BE2C (cell line): ENCODE measurements at regions not wholly inside any gene's neighbourhood (a gene's known extent, or its start where the extent isn't known, plus 50 kb on each side); places are given as distances from the start of the nearest gene placed in this dataset.

Experiments
- DNase-seq: peaks from one replicate; pipeline ENCODE4 v3.0.0-alpha.2; 2020
- H3K27me3 ChIP-seq: fragments of 250-450 bp; sonication (Bioruptor Pico); 2 replicates; pipeline ENCODE4 v1.5.1; 2020; ENCODE audit warnings: mild to moderate bottlenecking
- H3K36me3 ChIP-seq: fragments of 250-450 bp; sonication (Bioruptor Pico); 2 replicates; pipeline ENCODE4 v1.5.1; 2020; ENCODE audit warnings: mild to moderate bottlenecking
- H3K4me1 ChIP-seq: fragments of 250-450 bp; sonication (Bioruptor Pico); 2 replicates; pipeline ENCODE4 v1.5.1; 2020
- H3K4me3 ChIP-seq: 2 replicates; pipeline ENCODE4 v1.5.1; 2011; ENCODE audit warnings: low read depth, low read length
- H3K9me3 ChIP-seq: fragments of 250-450 bp; sonication (Bioruptor Pico); 2 replicates; pipeline ENCODE4 v1.5.1; 2020
- CTCF ChIP-seq: IDR thresholded peaks from 2 replicates; pipeline ENCODE4 v1.5.1; 2012; ENCODE audit warnings: mild to moderate bottlenecking, low read depth, low read length

GRCh38 chr10:3413937-3414666 lies 241.5 kb upstream of the PITRM1 start:
- TF ChIP-seq CTCF = no peak
- Histone ChIP-seq H3K9me3 (no peaks in the 10 kb centered on the region; the same call in 1 of the 2 replicates), H3K27me3 (no peaks in the 10 kb centered on the region), H3K4me1 (no peaks in the 10 kb centered on the region), H3K4me3 (no peak overlapping the region), H3K36me3 (no peaks in the 10 kb centered on the region)
- DNase-seq = no peak

GRCh38 chr10:3412646-3413045 lies 240.1 kb upstream of the PITRM1 start:
- H3K27me3 ChIP-seq = no peaks in the 10 kb centered on the region

DNA sequence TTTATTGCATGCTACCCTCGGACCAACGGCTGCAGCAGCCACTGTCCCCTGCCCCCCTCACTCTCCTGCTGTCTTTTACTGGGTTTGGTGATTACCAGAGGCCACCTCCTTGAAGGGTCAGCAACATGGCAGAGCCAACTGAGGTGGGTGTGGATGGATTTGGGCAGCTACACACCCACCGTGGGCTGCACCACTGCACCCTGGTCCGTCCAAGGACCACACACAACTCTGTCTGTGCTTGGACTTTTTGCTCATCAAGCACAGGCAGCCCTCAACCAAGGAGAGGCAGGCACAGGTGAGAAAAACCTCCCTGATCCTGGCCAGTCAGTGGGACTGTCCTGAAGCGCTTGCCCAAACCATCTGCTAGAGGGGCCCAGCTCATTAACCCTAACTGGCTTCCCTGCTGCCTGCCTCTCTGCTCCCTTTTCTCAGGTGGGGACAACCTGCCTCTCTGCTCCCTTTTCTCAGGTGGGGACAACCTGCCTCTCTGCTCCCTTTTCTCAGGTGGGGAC lies 239.5 kb upstream of the PITRM1 start:
- no peaks in the 10 kb centered on the region for H3K27me3 ChIP-seq
- no peak for DNase-seq
- H3K4me3 ChIP-seq = no peak overlapping the region
- H3K9me3 ChIP-seq = no peaks in the 10 kb centered on the region; the same call in 1 of the 2 replicates
- no peaks in the 10 kb centered on the region for H3K36me3 ChIP-seq
- no peak for TF ChIP-seq CTCF
- no peaks in the 10 kb centered on the region for H3K4me1 ChIP-seq

More at GRCh38 chr10:3412646-3413045, 240.1 kb upstream of the PITRM1 start:
- TF ChIP-seq CTCF = no peak
- no peaks in the 10 kb centered on the region; the same call in 1 of the 2 replicates for H3K9me3 ChIP-seq
- no peak overlapping the region for H3K4me3 ChIP-seq
- DNase-seq = no peak
- no peaks in the 10 kb centered on the region for H3K36me3 ChIP-seq
- no peaks in the 10 kb centered on the region for H3K4me1 ChIP-seq

DNA sequence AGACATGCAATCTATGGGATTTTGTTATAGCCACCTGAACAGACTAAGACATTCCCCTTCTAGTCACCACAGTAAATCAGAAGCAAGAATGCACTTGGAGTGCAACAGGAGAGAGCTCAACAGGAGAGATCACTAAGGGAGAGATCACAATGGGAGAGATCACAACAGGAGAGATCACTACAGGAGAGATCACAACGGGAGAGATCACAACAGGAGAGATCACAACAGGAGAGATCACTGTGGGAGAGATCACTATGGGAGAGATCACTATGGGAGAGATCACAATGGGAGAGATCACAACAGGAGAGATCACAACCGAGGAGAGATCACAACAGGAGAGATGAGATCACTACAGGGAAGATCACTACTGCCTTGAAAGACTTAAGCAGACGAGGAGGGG lies 238.5 kb upstream of the PITRM1 start:
- no peaks in the 10 kb centered on the region; the same call in 1 of the 2 replicates for H3K9me3 ChIP-seq
- H3K4me1 ChIP-seq = no peaks in the 10 kb centered on the region
- no peak for DNase-seq
- H3K36me3 ChIP-seq = no peaks in the 10 kb centered on the region
- TF ChIP-seq CTCF = no peak
- H3K4me3 ChIP-seq = no peak overlapping the region
- H3K27me3 ChIP-seq = no peaks in the 10 kb centered on the region

GRCh38 chr10:3409928-3410327 lies 237.3 kb upstream of the PITRM1 start:
- H3K27me3 ChIP-seq = no peaks in the 10 kb centered on the region
- TF ChIP-seq CTCF = no peak
- H3K4me3 ChIP-seq = no peak overlapping the region
- DNase-seq = no peak
- H3K9me3 ChIP-seq = no peaks in the 10 kb centered on the region; the same call in 1 of the 2 replicates
- no peaks in the 10 kb centered on the region for H3K4me1 ChIP-seq
- H3K36me3 ChIP-seq = no peaks in the 10 kb centered on the region
